ENCODE measurements at regions not wholly inside any gene's neighbourhood (a gene's known extent, or its start where the extent isn't known, plus 50 kb on each side); places are given as distances from the start of the nearest gene placed in this dataset.

DNA sequence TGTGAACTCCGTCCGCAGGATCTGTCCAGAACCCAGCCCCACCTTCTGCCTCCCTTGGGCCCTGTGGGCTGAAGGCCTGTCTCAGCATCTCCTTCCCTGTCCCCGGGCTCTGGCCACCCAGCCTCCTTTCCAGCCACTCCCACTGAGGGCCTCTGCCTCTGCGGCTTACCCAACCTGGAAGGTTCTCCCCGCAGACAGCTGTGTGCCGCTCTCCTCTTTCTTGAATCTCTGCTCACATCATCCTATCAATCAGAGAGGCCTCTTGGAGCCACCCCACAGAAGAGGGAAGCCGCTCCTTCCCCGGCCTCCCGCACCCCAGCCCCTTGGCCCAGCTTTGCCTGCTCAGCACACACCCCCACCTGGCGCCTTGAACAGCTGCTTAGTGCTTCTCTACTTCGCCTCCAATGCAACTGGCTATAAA lies 81.5 kb upstream of the UNC5A start:
- Histone ChIP-seq H3K9me3 (no peaks in the 10 kb centered on the region), H3K27ac (no peak overlapping the region), H3K4me1 (no peaks in the 10 kb centered on the region), H3K27me3 (peaks cover 0 to 9% (median 0%) of the 10 kb centered on the region in 4 donors), H3K36me3 (no peaks in the 10 kb centered on the region), H3K4me3 (no peak overlapping the region)
- DNase-seq (no peak), ATAC-seq (ENCODE audit: low FRiP score in 2 of 2) (no peak)
- 78 to 82% methylated on average over 11 of the region's 11 CpGs for WGBS, 2 donors
- TF ChIP-seq POLR2AphosphoS5 (IDR thresholded peaks at IDR 0.05) = no peak
- TF ChIP-seq, protein P1, sequence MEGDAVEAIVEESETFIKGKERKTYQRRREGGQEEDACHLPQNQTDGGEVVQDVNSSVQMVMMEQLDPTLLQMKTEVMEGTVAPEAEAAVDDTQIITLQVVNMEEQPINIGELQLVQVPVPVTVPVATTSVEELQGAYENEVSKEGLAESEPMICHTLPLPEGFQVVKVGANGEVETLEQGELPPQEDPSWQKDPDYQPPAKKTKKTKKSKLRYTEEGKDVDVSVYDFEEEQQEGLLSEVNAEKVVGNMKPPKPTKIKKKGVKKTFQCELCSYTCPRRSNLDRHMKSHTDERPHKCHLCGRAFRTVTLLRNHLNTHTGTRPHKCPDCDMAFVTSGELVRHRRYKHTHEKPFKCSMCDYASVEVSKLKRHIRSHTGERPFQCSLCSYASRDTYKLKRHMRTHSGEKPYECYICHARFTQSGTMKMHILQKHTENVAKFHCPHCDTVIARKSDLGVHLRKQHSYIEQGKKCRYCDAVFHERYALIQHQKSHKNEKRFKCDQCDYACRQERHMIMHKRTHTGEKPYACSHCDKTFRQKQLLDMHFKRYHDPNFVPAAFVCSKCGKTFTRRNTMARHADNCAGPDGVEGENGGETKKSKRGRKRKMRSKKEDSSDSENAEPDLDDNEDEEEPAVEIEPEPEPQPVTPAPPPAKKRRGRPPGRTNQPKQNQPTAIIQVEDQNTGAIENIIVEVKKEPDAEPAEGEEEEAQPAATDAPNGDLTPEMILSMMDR (IDR thresholded peaks at IDR 0.05) = no peak
- no peak for TF ChIP-seq EP300 (IDR thresholded peaks at IDR 0.05)
- no peak for TF ChIP-seq POLR2A (IDR thresholded peaks at IDR 0.05)

- no peak overlapping the region for H3K27ac ChIP-seq
- H3K9me3 ChIP-seq = no peaks in the 10 kb centered on the region
- no peaks in the 10 kb centered on the region for H3K27me3 ChIP-seq
- no peaks in the 10 kb centered on the region for H3K4me1 ChIP-seq
- TF ChIP-seq POLR2A (IDR thresholded peaks at IDR 0.05) (no peak), POLR2AphosphoS5 (IDR thresholded peaks at IDR 0.05) (no peak), EP300 (IDR thresholded peaks at IDR 0.05) (no peak)
- TF ChIP-seq, protein P1 (IDR thresholded peaks at IDR 0.05) = no peak
- 91 to 92% methylated on average over 10 of the region's 10 CpGs for WGBS, 2 donors
- H3K36me3 ChIP-seq = no peaks in the 10 kb centered on the region
- H3K4me3 ChIP-seq = no peak overlapping the region
- DNase-seq = no peak
- ATAC-seq (ENCODE audit: low FRiP score in 2 of 2) = no peak
Measured at GRCh38 chr5:176730815-176731475, 79.4 kb upstream of the UNC5A start.

- Histone ChIP-seq H3K9me3 (no peaks in the 10 kb centered on the region), H3K4me1 (no peaks in the 10 kb centered on the region), H3K4me3 (no peak overlapping the region), H3K36me3 (no peaks in the 10 kb centered on the region), H3K27ac (no peak overlapping the region), H3K27me3 (peaks cover 0 to 5% (median 0%) of the 10 kb centered on the region in 4 donors)
- TF ChIP-seq POLR2AphosphoS5 (IDR thresholded peaks at IDR 0.05) (no peak), EP300 (IDR thresholded peaks at IDR 0.05) (no peak), POLR2A (IDR thresholded peaks at IDR 0.05) (no peak)
- TF ChIP-seq, protein P1 (IDR thresholded peaks at IDR 0.05) = no peak
- DNase-seq (no peak), ATAC-seq (ENCODE audit: low FRiP score in 2 of 2) (no peak)
- 35 to 48% methylated on average over 7 of the region's 7 CpGs for WGBS, 2 donors
Measured at GRCh38 chr5:176731506-176732160, 78.7 kb upstream of the UNC5A start.

GRCh38 chr5:176732306-176732705 lies 78.1 kb upstream of the UNC5A start:
- Histone ChIP-seq H3K9me3 (no peaks in the 10 kb centered on the region), H3K27ac (no peak overlapping the region), H3K27me3 (peaks cover 0 to 5% (median 0%) of the 10 kb centered on the region in 4 donors), H3K4me3 (no peak overlapping the region), H3K4me1 (no peaks in the 10 kb centered on the region), H3K36me3 (no peaks in the 10 kb centered on the region)
- DNase-seq (no peak), ATAC-seq (ENCODE audit: low FRiP score in 2 of 2) (no peak)
- WGBS, 2 donors = 45 to 72% methylated on average over 13 of the region's 13 CpGs
- TF ChIP-seq, protein P1 (IDR thresholded peaks at IDR 0.05) = no peak
- TF ChIP-seq POLR2AphosphoS5 (IDR thresholded peaks at IDR 0.05) (no peak), POLR2A (IDR thresholded peaks at IDR 0.05) (no peak), EP300 (IDR thresholded peaks at IDR 0.05) (no peak)
